ENCODE measurements at regions not wholly inside any gene's neighbourhood (a gene's known extent, or its start where the extent isn't known, plus 50 kb on each side); places are given as distances from the start of the nearest gene placed in this dataset.

DNA sequence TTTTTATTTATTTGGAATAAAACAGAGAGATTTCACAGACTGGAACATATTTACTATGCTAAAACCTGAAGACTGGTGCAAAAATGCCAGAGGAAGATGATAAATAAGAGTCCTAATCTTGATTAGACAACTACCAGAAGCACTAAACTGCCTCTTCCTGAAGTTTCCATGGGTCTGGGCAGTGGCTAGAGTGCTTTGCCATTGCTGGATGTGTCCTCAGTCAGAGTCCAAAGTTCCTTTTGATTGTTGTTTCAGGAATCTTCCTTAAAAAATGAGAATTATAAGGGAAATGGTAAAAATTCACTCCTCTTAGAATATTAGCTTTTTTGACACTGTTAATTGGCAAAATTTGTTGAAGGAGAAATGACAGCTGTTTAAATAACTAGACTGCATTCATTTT is 86.3 kb upstream of the AHR start:
- TF ChIP-seq CTCF (IDR thresholded peaks at IDR 0.05) (no peak), POLR2A (IDR thresholded peaks at IDR 0.05) (no peak), POLR2AphosphoS5 (IDR thresholded peaks at IDR 0.05) (no peak)
